ENCODE measurements at regions not wholly inside any gene's neighbourhood (a gene's known extent, or its start where the extent isn't known, plus 50 kb on each side); places are given as distances from the start of the nearest gene placed in this dataset.

DNA sequence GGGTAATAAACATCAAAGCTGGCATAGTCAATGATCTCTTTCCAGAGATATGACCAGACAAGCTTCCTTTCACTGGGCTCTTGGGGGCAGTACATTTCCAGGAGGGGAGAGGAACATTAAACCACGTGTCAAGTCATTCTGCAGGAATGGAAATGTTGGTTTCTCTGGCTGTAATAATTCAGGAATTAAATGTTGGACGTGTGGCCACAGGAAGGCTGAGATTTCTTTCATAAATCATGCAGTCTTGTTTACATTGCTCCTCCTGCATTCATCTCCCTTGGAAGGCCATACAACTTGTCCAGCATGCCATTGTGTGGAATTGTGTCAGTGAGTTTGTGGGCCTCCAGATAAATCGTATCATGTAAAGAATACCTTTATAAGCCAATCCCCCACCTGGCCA lies 259.2 kb downstream of the ADGRL2 start:
- TF ChIP-seq CTCF (conservative IDR thresholded peaks at IDR 0.05; ENCODE audit: low read depth, low read length) (no peak), EZH2 (IDR thresholded peaks at IDR 0.05; ENCODE audit: borderline replicate concordance, low read depth, low read length, poor library complexity, severe bottlenecking) (no peak)

All from A673 (cell line).